ENCODE measurements at regions not wholly inside any gene's neighbourhood (a gene's known extent, or its start where the extent isn't known, plus 50 kb on each side); places are given as distances from the start of the nearest gene placed in this dataset.

DNA sequence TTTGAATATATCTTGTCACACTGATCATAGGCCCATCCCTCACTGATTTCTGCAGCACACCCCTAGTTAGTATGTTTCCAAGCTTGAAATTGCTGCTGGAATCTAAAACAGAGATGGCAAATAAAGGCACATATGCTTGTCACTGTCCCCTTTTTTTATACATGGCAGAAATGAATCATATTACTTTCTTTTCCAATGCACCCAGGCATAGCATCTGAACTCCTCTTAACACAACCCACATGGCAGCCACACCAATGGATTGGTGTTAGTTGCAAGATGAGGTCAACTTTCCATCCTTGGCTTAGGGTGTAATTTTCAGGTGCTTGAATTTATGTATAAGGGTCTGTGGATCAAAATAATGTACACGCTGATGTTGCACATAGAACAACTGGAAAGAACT lies 473.8 kb upstream of the ZNF608 start (continued):
- TF ChIP-seq ATF7 (IDR thresholded peaks at IDR 0.05) (no peak), ATF7 (CRISPR knock-in tag; IDR thresholded peaks at IDR 0.05) (no peak), REL (CRISPR knock-in tag; conservative IDR thresholded peaks at IDR 0.05) (no peak), ZFX (CRISPR knock-in tag; IDR thresholded peaks at IDR 0.05; ENCODE audit: low read depth) (no peak), MAF1 (CRISPR knock-in tag; IDR thresholded peaks at IDR 0.05; ENCODE audit: borderline replicate concordance) (no peak)

DNA sequence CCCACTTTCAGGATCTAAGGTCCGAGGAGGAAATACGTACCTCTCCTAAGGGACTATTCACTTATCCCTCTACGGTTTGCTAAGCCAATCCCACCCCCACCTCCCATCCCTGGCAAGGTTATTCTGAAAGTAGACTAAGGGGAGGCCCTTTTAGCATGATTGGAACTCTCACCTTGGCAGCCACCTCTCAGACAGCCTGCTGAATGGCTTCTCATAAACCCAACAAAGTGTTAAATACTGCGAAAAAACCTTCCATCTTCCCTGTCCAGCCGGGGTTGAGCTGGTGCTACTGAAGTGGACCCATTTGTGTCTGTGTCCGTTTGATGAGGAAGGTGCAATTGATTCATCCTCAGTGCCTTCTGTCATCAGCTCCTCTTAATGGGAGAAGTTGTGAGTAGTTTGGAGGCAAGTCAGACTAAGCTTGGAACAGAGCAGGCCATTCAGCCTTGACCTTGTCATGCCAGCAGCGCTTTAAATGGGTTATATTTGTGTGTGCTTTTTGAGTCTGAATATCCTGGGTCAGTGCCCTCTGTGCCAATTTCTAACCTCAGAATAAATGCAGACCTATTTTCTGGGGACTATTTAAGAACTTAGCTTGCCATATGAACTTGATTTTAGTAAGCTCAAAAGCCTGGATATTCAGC lies 476.3 kb upstream of the ZNF608 start:
- no peak for FAIRE-seq

More for the DNA sequence above, 476.3 kb upstream of the ZNF608 start:
- DNase-seq (ENCODE audit: low spot score) (no peak), ATAC-seq (no peak)
- Histone ChIP-seq H3K4me1 (ENCODE audit: insufficient read depth, low read length) (no peaks in the 10 kb centered on the region), H2AFZ (ENCODE audit: low read length) (no peak overlapping the region), H3K4me2 (ENCODE audit: low read depth, low read length) (no peak overlapping the region), H3K27ac (ENCODE audit: extremely low read length, insufficient read depth, low read length) (no peak overlapping the region), H3K79me2 (ENCODE audit: insufficient read depth, low read length) (no peaks in the 10 kb centered on the region), H3K36me3 (replicated peaks in 1 of 2; ENCODE audit: control insufficient read depth in 1 of 2, insufficient read depth in 2 of 2, low read length in 2 of 2) (no peaks in the 10 kb centered on the region), H3K9me3 (ENCODE audit: low read length) (no peaks in the 10 kb centered on the region), H4K20me1 (ENCODE audit: insufficient read depth, low read length) (no peaks in the 10 kb centered on the region), H3K27me3 (ENCODE audit: control insufficient read depth in 1 of 2, insufficient read depth in 2 of 2, low read length in 2 of 2) (no peaks in the 10 kb centered on the region), H3K4me3 (replicated peaks in 1 of 3; ENCODE audit: insufficient read depth in 1 of 3, low read depth in 2 of 3, low read length in 3 of 3) (no peak overlapping the region), H3K9ac (ENCODE audit: insufficient read depth, low read depth, low read length) (no peak overlapping the region)
- ChIA-PET CTCF (ENCODE audit: low intra/inter-chr PET ratio, low total read pairs) (no interaction called here), POLR2A (no interaction called here)
- intact Hi-C loops (cut with micrococcal nuclease; ENCODE audit: unreplicated experiment) (no loop called here), in situ Hi-C loops (cut with HindIII; ENCODE audit: extremely low pct_ligation_motif_present, low pct_unique_long_range_greater_than_20kb) (no loop called here)
- BruUV-seq (replicated peaks): no TSS peak
- no peak for TF ChIP-seq RBM39 (IDR thresholded peaks at IDR 0.05; ENCODE audit: low read depth, low read length, poor library complexity, severe bottlenecking)
- TF ChIP-seq, protein P1, sequence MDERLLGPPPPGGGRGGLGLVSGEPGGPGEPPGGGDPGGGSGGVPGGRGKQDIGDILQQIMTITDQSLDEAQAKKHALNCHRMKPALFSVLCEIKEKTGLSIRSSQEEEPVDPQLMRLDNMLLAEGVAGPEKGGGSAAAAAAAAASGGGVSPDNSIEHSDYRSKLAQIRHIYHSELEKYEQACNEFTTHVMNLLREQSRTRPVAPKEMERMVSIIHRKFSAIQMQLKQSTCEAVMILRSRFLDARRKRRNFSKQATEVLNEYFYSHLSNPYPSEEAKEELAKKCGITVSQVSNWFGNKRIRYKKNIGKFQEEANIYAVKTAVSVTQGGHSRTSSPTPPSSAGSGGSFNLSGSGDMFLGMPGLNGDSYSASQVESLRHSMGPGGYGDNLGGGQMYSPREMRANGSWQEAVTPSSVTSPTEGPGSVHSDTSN (CRISPR knock-in tag; IDR thresholded peaks at IDR 0.05): no peak
- 17% methylated on average over 7 of the region's 7 CpGs for WGBS (ENCODE audit: low lambda C conversion rate)

Measured in HepG2 (cell line).